ENCODE measurements at regions not wholly inside any gene's neighbourhood (a gene's known extent, or its start where the extent isn't known, plus 50 kb on each side); places are given as distances from the start of the nearest gene placed in this dataset.

DNA sequence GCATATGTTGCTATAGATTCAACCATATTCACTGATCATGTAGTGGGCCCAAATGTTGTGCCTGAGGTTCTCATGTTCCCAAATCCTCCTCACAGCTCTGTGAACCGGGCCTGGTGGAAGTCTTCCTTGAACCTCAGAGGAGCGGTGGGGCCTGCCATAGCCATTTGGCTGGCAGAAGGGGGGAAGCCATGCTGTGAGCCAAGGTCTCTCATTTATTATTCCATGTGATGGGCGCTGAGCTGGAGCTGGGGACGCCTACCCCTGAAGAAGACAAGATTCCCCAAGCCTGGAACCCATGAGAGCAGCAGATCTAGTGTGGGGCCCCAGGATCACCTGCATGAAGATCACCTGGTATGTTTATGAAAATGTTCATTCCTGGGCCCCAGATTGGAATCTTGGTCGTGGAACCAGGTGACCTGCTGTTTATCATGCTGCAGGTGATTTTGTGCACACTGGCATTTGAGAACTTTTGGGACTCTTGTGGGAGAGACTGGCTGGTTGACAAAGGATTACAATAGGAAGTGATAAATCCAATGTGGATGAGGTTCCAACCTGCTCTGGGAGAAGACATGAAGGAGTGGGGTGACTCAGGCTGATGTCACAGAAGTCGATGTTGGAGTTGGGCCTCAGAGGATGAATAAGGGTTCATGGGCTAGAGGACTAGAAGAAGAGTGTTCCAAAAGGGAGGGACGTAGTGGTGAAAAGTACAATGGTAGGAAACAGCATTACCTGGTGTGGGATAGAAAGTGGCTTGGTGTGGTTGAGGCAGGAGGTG lies 102.1 kb downstream of the ASB7 start:
- TF ChIP-seq POLR2AphosphoS5 (IDR thresholded peaks at IDR 0.05; ENCODE audit: low read depth, low read length) = no peak
- no peak for TF ChIP-seq POLR2A (IDR thresholded peaks at IDR 0.05; ENCODE audit: low read depth, low read length)
- no peak for TF ChIP-seq TAF1 (IDR thresholded peaks at IDR 0.05; ENCODE audit: borderline replicate concordance, low read depth, low read length)
